ENCODE measurements at regions not wholly inside any gene's neighbourhood (a gene's known extent, or its start where the extent isn't known, plus 50 kb on each side); places are given as distances from the start of the nearest gene placed in this dataset.

DNA sequence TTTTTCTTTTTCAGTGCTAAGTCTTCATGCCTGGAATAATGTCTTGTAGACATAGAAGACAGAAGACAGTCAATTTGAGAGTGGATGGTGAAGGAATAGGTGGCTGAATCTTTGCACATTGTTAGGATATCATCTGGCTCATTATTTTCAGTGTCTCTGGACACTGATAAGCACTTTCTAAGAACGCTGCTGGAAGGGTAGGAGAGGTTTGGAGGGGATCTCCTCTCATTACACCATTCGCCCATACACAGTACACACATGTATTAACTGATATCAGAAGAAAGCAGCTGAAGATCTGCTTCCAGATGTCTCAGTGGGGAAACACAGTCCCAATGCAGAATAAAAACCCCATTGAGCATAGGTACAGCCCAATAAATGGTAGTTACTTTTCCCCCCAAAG is 461.1 kb upstream of the DCN start:
- H3K27ac ChIP-seq: no peak overlapping the region
- intact Hi-C loops (cut with DNase I): no loop called here
- no peaks in the 10 kb centered on the region for H3K36me3 ChIP-seq
- H3K4me3 ChIP-seq: no peak overlapping the region
- no peaks in the 10 kb centered on the region for H3K4me1 ChIP-seq
- H3K9me3 ChIP-seq: no peaks in the 10 kb centered on the region
- TF ChIP-seq POLR2A (IDR thresholded peaks at IDR 0.05): no peak
- TF ChIP-seq, protein P1, sequence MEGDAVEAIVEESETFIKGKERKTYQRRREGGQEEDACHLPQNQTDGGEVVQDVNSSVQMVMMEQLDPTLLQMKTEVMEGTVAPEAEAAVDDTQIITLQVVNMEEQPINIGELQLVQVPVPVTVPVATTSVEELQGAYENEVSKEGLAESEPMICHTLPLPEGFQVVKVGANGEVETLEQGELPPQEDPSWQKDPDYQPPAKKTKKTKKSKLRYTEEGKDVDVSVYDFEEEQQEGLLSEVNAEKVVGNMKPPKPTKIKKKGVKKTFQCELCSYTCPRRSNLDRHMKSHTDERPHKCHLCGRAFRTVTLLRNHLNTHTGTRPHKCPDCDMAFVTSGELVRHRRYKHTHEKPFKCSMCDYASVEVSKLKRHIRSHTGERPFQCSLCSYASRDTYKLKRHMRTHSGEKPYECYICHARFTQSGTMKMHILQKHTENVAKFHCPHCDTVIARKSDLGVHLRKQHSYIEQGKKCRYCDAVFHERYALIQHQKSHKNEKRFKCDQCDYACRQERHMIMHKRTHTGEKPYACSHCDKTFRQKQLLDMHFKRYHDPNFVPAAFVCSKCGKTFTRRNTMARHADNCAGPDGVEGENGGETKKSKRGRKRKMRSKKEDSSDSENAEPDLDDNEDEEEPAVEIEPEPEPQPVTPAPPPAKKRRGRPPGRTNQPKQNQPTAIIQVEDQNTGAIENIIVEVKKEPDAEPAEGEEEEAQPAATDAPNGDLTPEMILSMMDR (IDR thresholded peaks at IDR 0.05): no peak
- WGBS (ENCODE audit: insufficient coverage, low coverage, low lambda C conversion rate, missing lambda C conversion rate): 62% methylated on average over 2 of the region's 2 CpGs
- DNase-seq: no peak
- no peaks in the 10 kb centered on the region for H3K27me3 ChIP-seq
- ATAC-seq: no peak

DNA sequence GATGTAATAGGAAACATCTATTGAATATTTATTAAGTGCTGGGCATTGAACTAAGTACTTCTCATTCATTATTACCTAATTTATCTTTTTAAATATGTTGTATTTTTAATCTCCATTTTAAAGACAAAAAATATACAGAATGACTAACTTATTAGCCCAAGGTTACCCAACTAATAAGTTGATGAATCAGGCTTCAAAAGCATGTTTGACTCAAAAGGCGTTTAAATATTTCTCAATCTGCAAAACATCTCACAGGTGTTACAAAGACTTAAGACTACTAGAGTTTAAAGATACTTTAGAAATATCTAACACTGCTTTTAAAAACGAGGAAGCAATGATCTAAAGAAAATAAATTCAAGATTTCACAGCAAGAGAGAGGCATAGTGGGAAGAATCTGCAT is 457.4 kb upstream of the DCN start:
- no peak overlapping the region for H3K4me3 ChIP-seq
- H3K9me3 ChIP-seq: no peaks in the 10 kb centered on the region
- no peak overlapping the region for H3K27ac ChIP-seq
- H3K36me3 ChIP-seq: no peaks in the 10 kb centered on the region
- ATAC-seq (no peak), DNase-seq (no peak)
- 52% methylated on average over 2 of the region's 2 CpGs for WGBS (ENCODE audit: insufficient coverage, low coverage, low lambda C conversion rate, missing lambda C conversion rate)
- H3K27me3 ChIP-seq: no peaks in the 10 kb centered on the region
- H3K4me1 ChIP-seq: no peaks in the 10 kb centered on the region
- intact Hi-C loops (cut with DNase I): no loop called here
- TF ChIP-seq, protein P1 (IDR thresholded peaks at IDR 0.05): no peak
- TF ChIP-seq POLR2A (IDR thresholded peaks at IDR 0.05): no peak

DNA sequence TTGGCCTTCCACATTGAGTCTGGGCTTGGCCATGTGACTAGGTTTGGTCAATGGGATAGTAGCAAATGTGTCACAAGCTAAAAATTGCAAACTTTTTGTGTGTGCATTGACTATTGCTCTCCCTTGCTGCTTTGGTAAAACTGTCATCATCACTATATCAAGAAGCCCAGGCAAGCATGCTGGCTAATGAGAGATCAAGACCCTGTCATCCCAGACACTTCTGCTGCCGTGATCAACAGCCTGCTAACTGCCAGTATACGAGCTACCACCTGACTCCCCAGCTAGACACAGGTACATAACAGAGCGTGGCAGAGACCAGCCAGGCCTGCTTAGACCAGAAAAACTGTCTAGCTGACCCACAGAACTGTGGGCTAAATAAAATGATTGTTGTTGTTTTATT is 456.7 kb upstream of the DCN start:
- WGBS (ENCODE audit: insufficient coverage, low coverage, low lambda C conversion rate, missing lambda C conversion rate): 83% methylated on average over 2 of the region's 3 CpGs

DNA sequence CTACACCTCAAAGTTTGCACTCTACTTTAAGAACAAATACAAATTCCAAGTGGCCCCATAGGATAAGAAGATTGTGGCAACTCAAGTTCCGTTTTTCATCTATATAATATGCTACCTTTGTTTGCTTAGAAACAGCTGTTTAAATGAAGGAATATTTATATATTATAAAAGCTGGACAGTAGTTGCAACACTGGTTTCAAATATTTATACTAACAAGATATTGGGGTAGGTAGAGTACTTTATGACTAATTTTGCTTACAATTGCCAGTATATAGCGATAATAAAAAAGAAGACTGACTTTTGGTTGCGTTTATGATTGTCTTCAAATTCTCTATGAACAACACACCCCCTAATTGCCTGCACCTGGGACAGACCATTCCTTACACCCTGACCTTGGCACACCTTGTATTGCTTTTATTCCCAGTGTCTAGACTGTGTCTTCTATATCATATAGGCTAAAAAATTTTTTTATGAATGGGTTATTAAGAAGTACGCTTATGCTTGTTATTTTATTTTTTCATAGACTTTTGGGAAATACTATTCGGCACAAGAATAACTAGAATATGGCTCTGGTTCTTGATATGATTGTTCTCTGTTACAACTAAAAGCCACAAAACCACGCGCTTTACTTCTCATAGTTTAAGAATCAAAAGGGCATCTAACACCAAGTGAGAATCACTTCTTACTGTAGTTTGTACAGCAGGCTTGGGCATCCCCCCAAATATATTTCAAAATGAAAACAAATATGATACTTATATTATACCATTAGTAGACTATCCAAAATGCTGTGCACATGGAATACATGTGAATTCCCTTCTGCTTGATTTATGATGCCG is 455.4 kb upstream of the DCN start:
- intact Hi-C loops (cut with DNase I): no loop called here

More for the DNA sequence above, 456.7 kb upstream of the DCN start:
- H3K4me1 ChIP-seq: no peaks in the 10 kb centered on the region
- no peaks in the 10 kb centered on the region for H3K9me3 ChIP-seq
- no peak overlapping the region for H3K27ac ChIP-seq
- ATAC-seq (no peak), DNase-seq (no peak)
- intact Hi-C loops (cut with DNase I): no loop called here
- TF ChIP-seq POLR2A (IDR thresholded peaks at IDR 0.05): no peak
- TF ChIP-seq, protein P1 (IDR thresholded peaks at IDR 0.05): no peak
- no peaks in the 10 kb centered on the region for H3K36me3 ChIP-seq
- no peak overlapping the region for H3K4me3 ChIP-seq
- no peaks in the 10 kb centered on the region for H3K27me3 ChIP-seq

More for the DNA sequence above, 455.4 kb upstream of the DCN start:
- ATAC-seq (no peak), DNase-seq (no peak)
- TF ChIP-seq POLR2A (IDR thresholded peaks at IDR 0.05): no peak
- TF ChIP-seq, protein P1 (IDR thresholded peaks at IDR 0.05): no peak
- Histone ChIP-seq H3K4me1 (no peaks in the 10 kb centered on the region), H3K27ac (no peak overlapping the region), H3K27me3 (no peaks in the 10 kb centered on the region), H3K36me3 (no peaks in the 10 kb centered on the region), H3K4me3 (no peak overlapping the region), H3K9me3 (no peaks in the 10 kb centered on the region)
- 85% methylated on average over 8 of the region's 8 CpGs for WGBS (ENCODE audit: insufficient coverage, low coverage, low lambda C conversion rate, missing lambda C conversion rate)

All from right lobe of liver (tissue), 6 donors.